ENCODE measurements at regions not wholly inside any gene's neighbourhood (a gene's known extent, or its start where the extent isn't known, plus 50 kb on each side); places are given as distances from the start of the nearest gene placed in this dataset.

GRCh38 chrX:112359906-112360305 is 277.3 kb upstream of the TRPC5 start:
- no peak for TF ChIP-seq CTCF (conservative IDR thresholded peaks at IDR 0.05; ENCODE audit: low read depth in 2 of 2)
- no peak for TF ChIP-seq EZH2 (IDR thresholded peaks at IDR 0.05; ENCODE audit: low read depth, unreplicated experiment)
- TF ChIP-seq POLR2AphosphoS5 (IDR thresholded peaks at IDR 0.05; ENCODE audit: low read depth), result no peak
- TF ChIP-seq STAT1 (IDR thresholded peaks at IDR 0.05; ENCODE audit: unreplicated experiment), result no peak
- TF ChIP-seq EZH2phosphoT487 (IDR thresholded peaks at IDR 0.05; ENCODE audit: unreplicated experiment), result no peak
- TF ChIP-seq JUNB (IDR thresholded peaks at IDR 0.05; ENCODE audit: unreplicated experiment), result no peak
- TF ChIP-seq, protein P1, sequence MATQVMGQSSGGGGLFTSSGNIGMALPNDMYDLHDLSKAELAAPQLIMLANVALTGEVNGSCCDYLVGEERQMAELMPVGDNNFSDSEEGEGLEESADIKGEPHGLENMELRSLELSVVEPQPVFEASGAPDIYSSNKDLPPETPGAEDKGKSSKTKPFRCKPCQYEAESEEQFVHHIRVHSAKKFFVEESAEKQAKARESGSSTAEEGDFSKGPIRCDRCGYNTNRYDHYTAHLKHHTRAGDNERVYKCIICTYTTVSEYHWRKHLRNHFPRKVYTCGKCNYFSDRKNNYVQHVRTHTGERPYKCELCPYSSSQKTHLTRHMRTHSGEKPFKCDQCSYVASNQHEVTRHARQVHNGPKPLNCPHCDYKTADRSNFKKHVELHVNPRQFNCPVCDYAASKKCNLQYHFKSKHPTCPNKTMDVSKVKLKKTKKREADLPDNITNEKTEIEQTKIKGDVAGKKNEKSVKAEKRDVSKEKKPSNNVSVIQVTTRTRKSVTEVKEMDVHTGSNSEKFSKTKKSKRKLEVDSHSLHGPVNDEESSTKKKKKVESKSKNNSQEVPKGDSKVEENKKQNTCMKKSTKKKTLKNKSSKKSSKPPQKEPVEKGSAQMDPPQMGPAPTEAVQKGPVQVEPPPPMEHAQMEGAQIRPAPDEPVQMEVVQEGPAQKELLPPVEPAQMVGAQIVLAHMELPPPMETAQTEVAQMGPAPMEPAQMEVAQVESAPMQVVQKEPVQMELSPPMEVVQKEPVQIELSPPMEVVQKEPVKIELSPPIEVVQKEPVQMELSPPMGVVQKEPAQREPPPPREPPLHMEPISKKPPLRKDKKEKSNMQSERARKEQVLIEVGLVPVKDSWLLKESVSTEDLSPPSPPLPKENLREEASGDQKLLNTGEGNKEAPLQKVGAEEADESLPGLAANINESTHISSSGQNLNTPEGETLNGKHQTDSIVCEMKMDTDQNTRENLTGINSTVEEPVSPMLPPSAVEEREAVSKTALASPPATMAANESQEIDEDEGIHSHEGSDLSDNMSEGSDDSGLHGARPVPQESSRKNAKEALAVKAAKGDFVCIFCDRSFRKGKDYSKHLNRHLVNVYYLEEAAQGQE (IDR thresholded peaks at IDR 0.05; ENCODE audit: unreplicated experiment), result no peak
- no peak for TF ChIP-seq ZNF114 (CRISPR knock-in tag; IDR thresholded peaks at IDR 0.05)
- TF ChIP-seq CREB1 (CRISPR knock-in tag; IDR thresholded peaks at IDR 0.05; ENCODE audit: low read depth), result no peak
- no peak for TF ChIP-seq ZNF331 (CRISPR knock-in tag; IDR thresholded peaks at IDR 0.05; ENCODE audit: low read depth)
- no peak for TF ChIP-seq ETS1 (IDR thresholded peaks at IDR 0.05)
